HG03565 (cell line): ENCODE measurements at regions not wholly inside any gene's neighbourhood (a gene's known extent, or its start where the extent isn't known, plus 50 kb on each side); places are given as distances from the start of the nearest gene placed in this dataset.

Experiments used
- ATAC-seq: cut with Tn5 transposase; IDR thresholded peaks from one replicate; pipeline ENCODE4 v1.9.1; 2021; ENCODE audit warnings: mild to moderate bottlenecking, moderate library complexity; ENCODE audit not compliant: unreplicated experiment

GRCh38 chr7:67738145-67738544, 741.5 kb downstream of the TYW1 start:
- ATAC-seq = no peak

- ATAC-seq = no peak
These were observed 742.3 kb downstream of the TYW1 start for GRCh38 chr7:67738958-67739357.

- no peak for ATAC-seq
These were observed 746.9 kb downstream of the TYW1 start for GRCh38 chr7:67743501-67743900.

GRCh38 chr7:67752227-67752626, 755.6 kb downstream of the TYW1 start:
- ATAC-seq = no peak

GRCh38 chr7:67753891-67754290, 757.3 kb downstream of the TYW1 start:
- ATAC-seq = no peak

- no peak for ATAC-seq
These were observed 758.0 kb downstream of the TYW1 start for GRCh38 chr7:67754651-67755050.

- no peak for ATAC-seq
These were observed 761.9 kb downstream of the TYW1 start for GRCh38 chr7:67758551-67758950.

GRCh38 chr7:67760971-67761370, 764.3 kb downstream of the TYW1 start:
- no peak for ATAC-seq

- ATAC-seq = no peak
These were observed 765.9 kb downstream of the TYW1 start for GRCh38 chr7:67762516-67762915.

GRCh38 chr7:67764289-67764688, 767.7 kb downstream of the TYW1 start:
- no peak for ATAC-seq

GRCh38 chr7:67765481-67766175, 769.0 kb downstream of the TYW1 start:
- no peak for ATAC-seq

- ATAC-seq = no peak
These were observed 770.3 kb downstream of the TYW1 start for GRCh38 chr7:67766906-67767410.

- no peak for ATAC-seq
These were observed 775.4 kb downstream of the TYW1 start for GRCh38 chr7:67771846-67772605.

GRCh38 chr7:67773081-67773480, 776.4 kb downstream of the TYW1 start:
- no peak for ATAC-seq

GRCh38 chr7:67777119-67777518, 780.5 kb downstream of the TYW1 start:
- ATAC-seq = no peak

- no peak for ATAC-seq
These were observed 785.2 kb downstream of the TYW1 start for GRCh38 chr7:67781841-67782240.

- no peak for ATAC-seq
These were observed 789.4 kb downstream of the TYW1 start for GRCh38 chr7:67786021-67786420.

GRCh38 chr7:67788669-67789068, 792.0 kb downstream of the TYW1 start:
- ATAC-seq = no peak

- no peak for ATAC-seq
These were observed 795.3 kb downstream of the TYW1 start for GRCh38 chr7:67791918-67792317.

- ATAC-seq = no peak
These were observed 797.9 kb downstream of the TYW1 start for GRCh38 chr7:67794544-67794943.

- no peak for ATAC-seq
These were observed 807.2 kb downstream of the TYW1 start for GRCh38 chr7:67803789-67804188.

GRCh38 chr7:67805921-67806471, 809.4 kb downstream of the TYW1 start:
- ATAC-seq = no peak
